HG02885 (cell line): ENCODE measurements at regions not wholly inside any gene's neighbourhood (a gene's known extent, or its start where the extent isn't known, plus 50 kb on each side); places are given as distances from the start of the nearest gene placed in this dataset.
"Not testable (repeated sequence)": the region's sequence is repeated elsewhere in the genome, so short reads cannot be mapped to it uniquely, and the experiment has no call there.

Experiments
- ATAC-seq: cut with Tn5 transposase; IDR thresholded peaks from one replicate; pipeline ENCODE4 v1.9.1; 2021; ENCODE audit warnings: mild to moderate bottlenecking; ENCODE audit not compliant: unreplicated experiment, poor library complexity

GRCh38 chr9:2555899-2556600 lies 65.5 kb upstream of the VLDLR start:
- not testable (repeated sequence) for ATAC-seq

- ATAC-seq = no peak
These were observed 63.9 kb upstream of the VLDLR start for GRCh38 chr9:2557693-2558092.

- no peak for ATAC-seq
These were observed 62.1 kb upstream of the VLDLR start for GRCh38 chr9:2559192-2560152.

GRCh38 chr9:2560180-2560579 lies 61.4 kb upstream of the VLDLR start:
- no peak for ATAC-seq

- no peak for ATAC-seq
These were observed 55.8 kb upstream of the VLDLR start for GRCh38 chr9:2565676-2566340.

GRCh38 chr9:2567922-2568321 lies 53.7 kb upstream of the VLDLR start:
- no peak for ATAC-seq

GRCh38 chr9:2568689-2569088 lies 52.9 kb upstream of the VLDLR start:
- ATAC-seq = no peak

GRCh38 chr9:2570615-2571479 lies 50.7 kb upstream of the VLDLR start:
- ATAC-seq = peak; percentile 90
